ENCODE measurements at regions not wholly inside any gene's neighbourhood (a gene's known extent, or its start where the extent isn't known, plus 50 kb on each side); places are given as distances from the start of the nearest gene placed in this dataset.

- DNase-seq, result no peak
Measured at GRCh38 chr9:18359335-18359734, 114.6 kb upstream of the ADAMTSL1 start.

GRCh38 chr9:18360005-18360404 is 113.9 kb upstream of the ADAMTSL1 start:
- no peak for DNase-seq

- DNase-seq, result no peak
Measured at GRCh38 chr9:18361646-18362045, 112.3 kb upstream of the ADAMTSL1 start.

GRCh38 chr9:18362166-18362565 is 111.8 kb upstream of the ADAMTSL1 start:
- no peak for DNase-seq

GRCh38 chr9:18362901-18363685 is 110.9 kb upstream of the ADAMTSL1 start:
- no peak for DNase-seq

GRCh38 chr9:18365651-18366050 is 108.3 kb upstream of the ADAMTSL1 start:
- DNase-seq, result no peak

GRCh38 chr9:18366184-18366583 is 107.8 kb upstream of the ADAMTSL1 start:
- no peak for DNase-seq

- no peak for DNase-seq
Measured at GRCh38 chr9:18368206-18368605, 105.7 kb upstream of the ADAMTSL1 start.

GRCh38 chr9:18371141-18371540 is 102.8 kb upstream of the ADAMTSL1 start:
- DNase-seq, result no peak

GRCh38 chr9:18371621-18372020 is 102.3 kb upstream of the ADAMTSL1 start:
- DNase-seq, result no peak

GRCh38 chr9:18379073-18379811 is 94.7 kb upstream of the ADAMTSL1 start:
- no peak for DNase-seq

- no peak for DNase-seq
Measured at GRCh38 chr9:18382243-18382642, 91.7 kb upstream of the ADAMTSL1 start.

- no peak for DNase-seq
Measured at GRCh38 chr9:18384066-18384465, 89.9 kb upstream of the ADAMTSL1 start.

- DNase-seq, result no peak
Measured at GRCh38 chr9:18385696-18386490, 88.1 kb upstream of the ADAMTSL1 start.

GRCh38 chr9:18390393-18390792 is 83.6 kb upstream of the ADAMTSL1 start:
- no peak for DNase-seq

- DNase-seq, result no peak
Measured at GRCh38 chr9:18393340-18394130, 80.4 kb upstream of the ADAMTSL1 start.

GRCh38 chr9:18394847-18395351 is 79.1 kb upstream of the ADAMTSL1 start:
- DNase-seq, result no peak

- DNase-seq, result no peak
Measured at GRCh38 chr9:18396102-18396728, 77.7 kb upstream of the ADAMTSL1 start.

- DNase-seq, result no peak
Measured at GRCh38 chr9:18397076-18397475, 76.9 kb upstream of the ADAMTSL1 start.

- no peak for DNase-seq
Measured at GRCh38 chr9:18398038-18398437, 75.9 kb upstream of the ADAMTSL1 start.

GRCh38 chr9:18404434-18405029 is 69.4 kb upstream of the ADAMTSL1 start:
- DNase-seq, result no peak

- DNase-seq, result no peak
Measured at GRCh38 chr9:18405240-18405639, 68.7 kb upstream of the ADAMTSL1 start.

All from CD4-positive, alpha-beta T cell treated with Interleukin-10 for 1 hour (primary cell).